Prostate gland (tissue), 2 donors: ENCODE measurements at regions not wholly inside any gene's neighbourhood (a gene's known extent, or its start where the extent isn't known, plus 50 kb on each side); places are given as distances from the start of the nearest gene placed in this dataset.

ENCODE experiments used
- DNase-seq: peaks from one replicate; pipeline ENCODE4 v3.0.0-alpha.2; 2019; ENCODE audit warnings: low spot score
- H3K27ac ChIP-seq, 2 donors: fragments of 200-600 bp; sonication (generic); 2 replicates each; pipeline ENCODE4 v1.5.1; 2017 to 2019
- H3K27me3 ChIP-seq: fragments of 200-600 bp; sonication (generic); replicated peaks from 2 replicates; pipeline ENCODE4 v1.5.1; 2019; ENCODE audit not compliant: insufficient read depth
- H3K36me3 ChIP-seq, 2 donors: fragments of 200-600 bp; sonication (generic); 1 replicate in 1 of 2; 2 replicates in 1 of 2; pipeline versions ENCODE4 v1.5.1 to v1.8.1; 2017 to 2019
- H3K4me1 ChIP-seq: fragments of 200-600 bp; sonication (generic); replicated peaks from 2 replicates; pipeline ENCODE4 v1.5.1; 2019
- H3K4me3 ChIP-seq, 2 donors: fragments of 200-600 bp; sonication (generic); 2 replicates each; pipeline ENCODE4 v1.5.1; 2017 to 2019
- H3K9me3 ChIP-seq: fragments of 200-600 bp; sonication (generic); 2 replicates; pipeline ENCODE4 v1.5.1; 2017
- POLR2A ChIP-seq: fragments of 450-650 bp; IDR thresholded peaks from one replicate; pipeline ENCODE4 v1.6.1; 2016; ENCODE audit warnings: antibody characterized with exemption, mild to moderate bottlenecking
- POLR2AphosphoS5 ChIP-seq: sonication (generic); formaldehyde crosslinking; IDR thresholded peaks from one replicate; pipeline ENCODE4 v1.6.1; 2017; ENCODE audit warnings: antibody characterized with exemption
- WGBS: methylation state at CpG from one replicate; pipeline ENCODE4 v1.1.5; 2018; 5-methylcytosine and 5-hydroxymethylcytosine counted together
- intact Hi-C: fragments of 100-400 bp; cut with DNase I; formaldehyde crosslinking; loops from one replicate; pipeline ENCODE4 v1.14.2; 2022
- TF ChIP-seq, protein P1 (sequence below), 4 experiments: fragments of 200-600 bp in 2 of 4; fragments of 450-650 bp in 2 of 4; sonication (generic) in 2 of 4; IDR thresholded peaks; 1 replicate in 3 of 4; 2 replicates in 1 of 4; pipeline ENCODE4 v1.5.1; 2016 to 2019; ENCODE audit warnings: antibody characterized with exemption in 4 of 4, mild to moderate bottlenecking in 2 of 4, moderate library complexity in 2 of 4

DNA sequence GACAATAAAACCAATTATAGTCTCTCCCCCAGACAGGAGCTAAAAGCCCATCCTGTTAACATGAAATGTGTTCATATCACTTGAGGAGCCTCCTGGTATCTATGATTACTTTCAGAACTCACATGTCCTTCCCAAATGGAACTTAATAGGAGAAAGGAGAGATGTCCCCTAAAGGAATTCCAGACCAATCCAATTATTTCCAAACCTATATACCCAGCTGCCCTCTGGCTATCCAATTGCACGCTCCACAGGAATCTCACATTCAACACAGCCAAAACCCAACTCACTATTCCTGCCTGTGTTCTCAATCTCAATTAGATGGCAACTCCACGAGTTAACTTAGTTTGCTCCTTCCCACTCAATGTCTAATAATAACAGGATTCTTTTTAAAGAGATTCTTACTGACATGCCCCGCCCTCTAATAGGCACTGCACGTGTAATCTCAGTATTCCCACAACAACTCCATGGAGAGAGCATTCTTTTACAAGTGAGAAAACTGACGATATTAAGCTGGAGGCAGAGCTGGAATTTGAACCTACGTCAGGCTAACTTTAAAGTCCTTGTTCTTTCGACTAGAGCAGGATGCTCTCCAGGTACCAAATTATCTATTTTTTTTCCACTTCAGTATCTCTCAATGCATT is 59.1 kb upstream of the SEC16B start:
- WGBS: 66% methylated on average over 7 of the region's 7 CpGs
- intact Hi-C loops: no loop called here

GRCh38 chr1:178030467-178030866 is 60.6 kb upstream of the SEC16B start:
- no peaks in the 10 kb centered on the region for H3K36me3 ChIP-seq
- H3K9me3 ChIP-seq: no peaks in the 10 kb centered on the region
- intact Hi-C loops: loop anchor here (5.0 kb wide), 1 partner anchor 252 kb away; no protein-coding TSS in a partner anchor
- H3K27me3 ChIP-seq: no peaks in the 10 kb centered on the region
- TF ChIP-seq, protein P1, sequence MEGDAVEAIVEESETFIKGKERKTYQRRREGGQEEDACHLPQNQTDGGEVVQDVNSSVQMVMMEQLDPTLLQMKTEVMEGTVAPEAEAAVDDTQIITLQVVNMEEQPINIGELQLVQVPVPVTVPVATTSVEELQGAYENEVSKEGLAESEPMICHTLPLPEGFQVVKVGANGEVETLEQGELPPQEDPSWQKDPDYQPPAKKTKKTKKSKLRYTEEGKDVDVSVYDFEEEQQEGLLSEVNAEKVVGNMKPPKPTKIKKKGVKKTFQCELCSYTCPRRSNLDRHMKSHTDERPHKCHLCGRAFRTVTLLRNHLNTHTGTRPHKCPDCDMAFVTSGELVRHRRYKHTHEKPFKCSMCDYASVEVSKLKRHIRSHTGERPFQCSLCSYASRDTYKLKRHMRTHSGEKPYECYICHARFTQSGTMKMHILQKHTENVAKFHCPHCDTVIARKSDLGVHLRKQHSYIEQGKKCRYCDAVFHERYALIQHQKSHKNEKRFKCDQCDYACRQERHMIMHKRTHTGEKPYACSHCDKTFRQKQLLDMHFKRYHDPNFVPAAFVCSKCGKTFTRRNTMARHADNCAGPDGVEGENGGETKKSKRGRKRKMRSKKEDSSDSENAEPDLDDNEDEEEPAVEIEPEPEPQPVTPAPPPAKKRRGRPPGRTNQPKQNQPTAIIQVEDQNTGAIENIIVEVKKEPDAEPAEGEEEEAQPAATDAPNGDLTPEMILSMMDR (IDR thresholded peaks at IDR 0.05): no peak
- TF ChIP-seq POLR2AphosphoS5: no peak
- TF ChIP-seq POLR2A: no peak
- peaks cover 8% of the 10 kb centered on the region for H3K4me1 ChIP-seq
- H3K4me3 ChIP-seq: no peak overlapping the region
- 91% methylated on average over 3 of the region's 3 CpGs for WGBS
- DNase-seq: no peak
- H3K27ac ChIP-seq: no peak overlapping the region

More for the DNA sequence above, 59.1 kb upstream of the SEC16B start:
- TF ChIP-seq POLR2A (no peak), POLR2AphosphoS5 (no peak)
- TF ChIP-seq, protein P1 (IDR thresholded peaks at IDR 0.05): no peak
- no peaks in the 10 kb centered on the region for H3K27me3 ChIP-seq
- H3K4me1 ChIP-seq: peaks cover 8% of the 10 kb centered on the region
- H3K4me3 ChIP-seq: no peak overlapping the region
- H3K36me3 ChIP-seq: no peaks in the 10 kb centered on the region
- no peak for DNase-seq
- no peaks in the 10 kb centered on the region for H3K9me3 ChIP-seq
- H3K27ac ChIP-seq: no peak overlapping the region

- no peaks in the 10 kb centered on the region for H3K9me3 ChIP-seq
- H3K36me3 ChIP-seq: no peaks in the 10 kb centered on the region
- peak overlapping the region in 1 of 2 donors; percentile 25 for H3K27ac ChIP-seq
- H3K27me3 ChIP-seq: no peaks in the 10 kb centered on the region
- no peak overlapping the region for H3K4me3 ChIP-seq
- intact Hi-C loops: loop anchor here (5.0 kb wide), 1 partner anchor 250 kb away; no protein-coding TSS in a partner anchor
- DNase-seq: peak; percentile 83
- peaks cover 8% of the 10 kb centered on the region for H3K4me1 ChIP-seq
- TF ChIP-seq POLR2A (no peak), POLR2AphosphoS5 (peak; percentile 12)
- TF ChIP-seq, protein P1 (IDR thresholded peaks at IDR 0.05): peak; percentile 60 to 86 (median 76)
Measured at GRCh38 chr1:178031856-178032320, 62.0 kb upstream of the RASAL2 start.

GRCh38 chr1:178033019-178033418 is 60.9 kb upstream of the RASAL2 start:
- H3K4me1 ChIP-seq: peaks cover 8% of the 10 kb centered on the region
- H3K27me3 ChIP-seq: no peaks in the 10 kb centered on the region
- no peak overlapping the region for H3K4me3 ChIP-seq
- no peaks in the 10 kb centered on the region for H3K36me3 ChIP-seq
- no peak overlapping the region for H3K27ac ChIP-seq
- intact Hi-C loops: loop anchor here (5.0 kb wide), 1 partner anchor 249 kb away; no protein-coding TSS in a partner anchor
- H3K9me3 ChIP-seq: no peaks in the 10 kb centered on the region
- no peak for DNase-seq
- 80% methylated on average over 2 of the region's 2 CpGs for WGBS
- TF ChIP-seq POLR2A (no peak), POLR2AphosphoS5 (no peak)
- TF ChIP-seq, protein P1 (IDR thresholded peaks at IDR 0.05): no peak

DNA sequence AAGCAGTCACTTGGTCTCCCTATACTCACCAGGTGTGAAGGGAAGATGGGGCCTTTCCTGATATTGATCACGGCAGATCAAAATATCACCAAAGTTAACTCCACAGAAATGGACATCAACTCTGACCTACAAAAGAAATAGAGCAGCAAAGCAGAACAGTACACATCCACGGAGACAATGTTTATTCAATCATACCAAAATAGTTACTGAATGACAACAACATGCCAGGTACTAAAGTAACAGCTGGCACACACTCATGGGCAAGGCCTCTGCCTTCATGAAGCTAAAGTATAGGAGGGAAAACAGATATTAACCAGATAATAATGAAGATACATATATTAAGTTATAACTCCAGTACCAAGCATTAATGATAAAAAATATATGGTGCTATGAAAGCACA is 59.2 kb upstream of the RASAL2 start:
- 52% methylated on average over 2 of the region's 2 CpGs for WGBS
- intact Hi-C loops: loop anchor here (5.0 kb wide), 2 partner anchors 58 to 248 kb away; partner anchors contain the start of gene RASAL2
- DNase-seq: no peak
- Histone ChIP-seq H3K9me3 (no peaks in the 10 kb centered on the region), H3K27me3 (no peaks in the 10 kb centered on the region), H3K4me1 (peaks cover 8% of the 10 kb centered on the region), H3K4me3 (no peak overlapping the region), H3K36me3 (no peaks in the 10 kb centered on the region), H3K27ac (no peak overlapping the region)
- TF ChIP-seq, protein P1 (IDR thresholded peaks at IDR 0.05): no peak
- TF ChIP-seq POLR2A: no peak
- TF ChIP-seq POLR2AphosphoS5: no peak
